Kidney (tissue), 13 donors: ENCODE measurements at regions not wholly inside any gene's neighbourhood (a gene's known extent, or its start where the extent isn't known, plus 50 kb on each side); places are given as distances from the start of the nearest gene placed in this dataset.
"Not testable (repeated sequence)": the region's sequence is repeated elsewhere in the genome, so short reads cannot be mapped to it uniquely, and the experiment has no call there.

Experiments
- DNase-seq, 5 donors: peaks; one replicate each; pipeline ENCODE4 v3.0.0-alpha.2; 2013 to 2020
- FAIRE-seq: peaks from 2 replicates; lab custom pipeline; 2012; peaks lifted over from hg19 to GRCh38; lab: Jason Lieb, UNC
- H3K27ac ChIP-seq, 2 donors: one replicate each; pipeline ENCODE4 v1.7.0; 2013; ENCODE audit warnings: low read depth in 2 of 2, low read length in 2 of 2, inconsistent platforms in 1 of 2
- H3K27me3 ChIP-seq: one replicate; pipeline ENCODE4 v1.7.1; 2013; ENCODE audit warnings: low read length, inconsistent platforms; ENCODE audit not compliant: control insufficient read depth, insufficient read depth
- H3K36me3 ChIP-seq, 3 donors: one replicate each; pipeline versions ENCODE4 v1.7.0 to v1.7.1; 2013; ENCODE audit warnings: low read length in 3 of 3, control low read depth in 1 of 3, inconsistent platforms in 1 of 3; ENCODE audit not compliant: insufficient read depth in 3 of 3, control insufficient read depth in 2 of 3
- H3K4me1 ChIP-seq, 3 donors: one replicate each; pipeline versions ENCODE4 v1.7.0 to v1.7.1; 2013; ENCODE audit warnings: low read length in 3 of 3, inconsistent platforms in 1 of 3, low read depth in 1 of 3; ENCODE audit not compliant: control insufficient read depth in 2 of 3, insufficient read depth in 2 of 3
- H3K4me3 ChIP-seq, 3 donors: one replicate each; pipeline versions ENCODE4 v1.7.0 to v1.8.1; 2013; ENCODE audit warnings: low read length in 3 of 3, control low read depth in 1 of 3, inconsistent platforms in 1 of 3
- H3K9ac ChIP-seq, 3 donors: one replicate each; pipeline versions ENCODE4 v1.7.0 to v1.7.1; 2013; ENCODE audit warnings: low read length in 3 of 3, control low read depth in 1 of 3, inconsistent platforms in 1 of 3
- H3K9me3 ChIP-seq, 3 donors: one replicate each; pipeline versions ENCODE4 v1.7.0 to v1.7.1; 2013; ENCODE audit warnings: low read length in 3 of 3, control low read depth in 1 of 3, inconsistent platforms in 1 of 3; ENCODE audit not compliant: control insufficient read depth in 2 of 3, insufficient read depth in 1 of 3
- intact Hi-C: fragments of 100-400 bp; cut with DNase I; formaldehyde crosslinking; loops from one replicate; pipeline ENCODE4 v1.11.1; 2022
- TF ChIP-seq, protein P1 (sequence below): IDR thresholded peaks from 3 replicates; pipeline ENCODE4 v1.5.1; 2012; ENCODE audit warnings: mild to moderate bottlenecking, moderate library complexity, borderline replicate concordance; ENCODE audit not compliant: insufficient read depth; ENCODE audit errors: extremely low read depth
- donor health status: control.
- donor health status: control.
- donor health status: control.
- donor health status: control.
- donor health status: control.
- donor health status: DM: yes; HTN: yes; CAD: no.
- donor health status: Normal renal cell carcinoma (clear cell type).

DNA sequence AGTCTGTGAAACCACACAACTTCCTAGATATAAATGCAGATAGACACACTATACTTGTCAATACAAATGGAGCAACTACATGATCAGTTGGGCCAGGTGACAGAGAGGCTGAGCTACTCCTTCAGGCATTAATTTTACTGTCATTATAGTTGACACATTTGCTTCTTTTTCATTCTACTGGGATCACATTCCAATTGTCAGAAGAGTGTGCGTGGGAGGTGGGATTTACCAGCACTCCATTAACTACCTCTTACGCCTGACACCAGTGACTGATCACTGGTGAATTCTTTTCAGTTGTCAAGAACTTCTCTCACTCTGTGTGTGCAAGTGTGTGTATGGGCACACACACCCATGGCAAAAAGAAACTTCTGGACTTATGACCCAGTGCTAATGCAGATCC is 94.2 kb upstream of the DIAPH2 start:
- TF ChIP-seq, protein P1, sequence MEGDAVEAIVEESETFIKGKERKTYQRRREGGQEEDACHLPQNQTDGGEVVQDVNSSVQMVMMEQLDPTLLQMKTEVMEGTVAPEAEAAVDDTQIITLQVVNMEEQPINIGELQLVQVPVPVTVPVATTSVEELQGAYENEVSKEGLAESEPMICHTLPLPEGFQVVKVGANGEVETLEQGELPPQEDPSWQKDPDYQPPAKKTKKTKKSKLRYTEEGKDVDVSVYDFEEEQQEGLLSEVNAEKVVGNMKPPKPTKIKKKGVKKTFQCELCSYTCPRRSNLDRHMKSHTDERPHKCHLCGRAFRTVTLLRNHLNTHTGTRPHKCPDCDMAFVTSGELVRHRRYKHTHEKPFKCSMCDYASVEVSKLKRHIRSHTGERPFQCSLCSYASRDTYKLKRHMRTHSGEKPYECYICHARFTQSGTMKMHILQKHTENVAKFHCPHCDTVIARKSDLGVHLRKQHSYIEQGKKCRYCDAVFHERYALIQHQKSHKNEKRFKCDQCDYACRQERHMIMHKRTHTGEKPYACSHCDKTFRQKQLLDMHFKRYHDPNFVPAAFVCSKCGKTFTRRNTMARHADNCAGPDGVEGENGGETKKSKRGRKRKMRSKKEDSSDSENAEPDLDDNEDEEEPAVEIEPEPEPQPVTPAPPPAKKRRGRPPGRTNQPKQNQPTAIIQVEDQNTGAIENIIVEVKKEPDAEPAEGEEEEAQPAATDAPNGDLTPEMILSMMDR = no peak

DNA sequence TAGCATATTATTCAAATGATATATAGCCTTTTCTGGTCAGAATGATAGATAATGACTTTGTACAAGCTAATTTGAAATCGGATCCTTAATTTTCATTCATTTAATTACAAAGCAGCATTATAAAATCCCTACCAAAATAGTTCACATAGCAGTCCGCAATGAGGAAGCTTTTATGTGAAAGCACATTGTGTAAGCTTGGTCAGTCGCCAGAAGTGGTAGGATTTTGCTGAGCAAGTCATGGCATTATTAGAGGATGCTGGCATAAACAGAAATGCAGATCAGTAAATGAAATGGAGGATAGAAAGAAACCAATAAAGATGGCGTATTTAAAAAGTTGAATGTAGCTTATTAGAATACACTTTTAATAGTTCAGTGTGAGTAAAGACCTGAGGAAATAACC is 93.2 kb upstream of the DIAPH2 start:
- no peak overlapping the region for H3K27ac ChIP-seq
- DNase-seq = peak in 1 of 5 donors; percentile 1
- FAIRE-seq = peak; percentile 44
- H3K9me3 ChIP-seq = no peaks in the 10 kb centered on the region
- no peaks in the 10 kb centered on the region for H3K27me3 ChIP-seq
- TF ChIP-seq, protein P1 = no peak
- H3K4me1 ChIP-seq = no peaks in the 10 kb centered on the region
- intact Hi-C loops = no loop called here
- H3K4me3 ChIP-seq = no peak overlapping the region
- H3K36me3 ChIP-seq = no peaks in the 10 kb centered on the region
- H3K9ac ChIP-seq = no peak overlapping the region

More for the DNA sequence above, 94.2 kb upstream of the DIAPH2 start:
- Histone ChIP-seq H3K9ac (no peak overlapping the region), H3K27ac (no peak overlapping the region), H3K4me1 (no peaks in the 10 kb centered on the region), H3K27me3 (no peaks in the 10 kb centered on the region), H3K9me3 (no peaks in the 10 kb centered on the region), H3K4me3 (no peak overlapping the region), H3K36me3 (no peaks in the 10 kb centered on the region)
- DNase-seq (peak in 3 of 5 donors; percentile 21 to 49 (median 23)), FAIRE-seq (no peak)
- intact Hi-C loops = no loop called here

DNA sequence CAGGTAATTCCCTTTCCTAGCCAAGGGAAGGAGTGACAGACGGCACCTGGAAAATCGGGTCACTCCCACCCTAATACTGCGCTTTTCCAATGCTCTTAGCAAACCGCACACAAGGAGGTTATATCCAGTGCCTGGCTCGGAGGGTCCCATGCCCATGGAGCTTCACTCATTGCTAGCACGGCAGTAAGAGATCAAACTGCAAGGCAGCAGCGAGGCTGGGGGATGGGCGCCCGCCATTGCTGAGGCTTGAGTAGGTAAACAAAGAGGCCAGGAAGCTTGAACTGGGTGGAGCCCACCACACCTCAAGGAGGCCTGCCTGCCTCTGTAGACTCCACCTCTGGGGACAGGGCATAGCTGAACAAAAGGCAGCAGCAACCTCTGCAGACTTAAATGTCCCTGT is 86.8 kb upstream of the DIAPH2 start:
- H3K4me1 ChIP-seq, intact Hi-C loops, H3K9ac ChIP-seq, H3K9me3 ChIP-seq, H3K27me3 ChIP-seq, H3K4me3 ChIP-seq, H3K36me3 ChIP-seq, DNase-seq, H3K27ac ChIP-seq, FAIRE-seq: not testable (repeated sequence)

DNA sequence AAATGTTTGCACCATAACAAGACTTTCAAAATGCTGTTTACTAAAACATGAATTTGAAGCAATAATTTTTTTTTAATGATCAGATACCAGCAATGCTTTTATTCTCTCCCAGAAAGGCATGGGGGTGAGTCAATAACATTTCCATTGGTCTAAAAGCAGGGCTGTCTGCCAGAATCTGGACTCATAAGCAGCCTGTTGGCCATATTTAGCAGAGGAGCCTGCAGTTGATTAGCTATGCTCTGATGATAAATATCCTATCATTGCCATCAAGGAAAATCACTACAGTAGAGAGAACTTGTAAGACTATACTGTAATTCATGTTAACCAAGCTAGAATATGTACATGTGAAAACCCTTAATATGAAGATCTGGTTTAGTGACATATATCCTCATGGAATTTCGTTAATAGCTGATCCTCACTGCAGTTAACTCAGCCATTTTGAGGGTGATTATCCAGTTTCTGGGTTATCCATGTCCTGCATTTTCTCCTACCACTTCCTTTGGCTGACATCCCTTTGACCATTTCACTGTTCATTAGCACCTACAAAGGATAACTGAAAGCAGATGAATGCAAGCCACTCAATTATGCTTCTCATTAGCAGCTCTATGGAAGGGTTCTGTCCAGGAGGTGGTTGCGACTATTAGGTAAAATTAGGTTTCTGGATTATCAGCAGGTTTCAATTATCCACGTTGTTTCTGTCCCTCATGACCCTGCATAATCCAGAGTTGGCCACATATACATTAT is 72.9 kb upstream of the DIAPH2 start:
- Histone ChIP-seq H3K9ac (no peak overlapping the region), H3K36me3 (no peaks in the 10 kb centered on the region), H3K9me3 (no peaks in the 10 kb centered on the region), H3K4me1 (no peaks in the 10 kb centered on the region), H3K27ac (no peak overlapping the region), H3K4me3 (no peak overlapping the region), H3K27me3 (no peaks in the 10 kb centered on the region)
- DNase-seq (no peak), FAIRE-seq (peak; percentile 39)
- TF ChIP-seq, protein P1 = no peak
- intact Hi-C loops = no loop called here
